SH-SY5Y (cell line): ENCODE measurements at regions not wholly inside any gene's neighbourhood (a gene's known extent, or its start where the extent isn't known, plus 50 kb on each side); places are given as distances from the start of the nearest gene placed in this dataset.

ENCODE experiments used
- GATA2 ChIP-seq: IDR thresholded peaks from 2 replicates; pipeline ENCODE4 v1.6.1; 2011; ENCODE audit warnings: mild to moderate bottlenecking, low read depth, low read length
- GATA3 ChIP-seq: IDR thresholded peaks from 2 replicates; pipeline ENCODE4 v1.6.1; 2011; ENCODE audit warnings: low read depth, mild to moderate bottlenecking, low read length, moderate library complexity

DNA sequence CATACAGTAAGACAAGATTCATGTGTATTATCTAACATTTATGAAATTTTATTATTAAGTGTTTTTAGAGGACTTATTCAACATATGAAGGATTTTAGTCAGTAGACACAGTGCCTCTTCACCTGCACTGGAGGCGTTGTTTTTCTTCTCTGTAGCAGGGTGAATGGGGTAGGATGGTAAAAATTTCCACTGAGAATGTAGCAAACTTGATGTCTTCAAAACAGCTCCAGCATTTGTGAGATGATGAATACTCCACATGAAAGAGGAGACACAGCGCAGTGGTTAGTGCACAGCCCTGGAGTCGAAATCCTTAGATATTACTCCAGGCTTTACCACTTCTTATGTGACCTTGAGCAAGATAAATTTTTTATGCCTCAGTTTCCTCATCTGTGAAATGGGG is 110.5 kb upstream of the AHI1 start:
- TF ChIP-seq GATA2 (no peak), GATA3 (no peak)
